ENCODE measurements at regions not wholly inside any gene's neighbourhood (a gene's known extent, or its start where the extent isn't known, plus 50 kb on each side); places are given as distances from the start of the nearest gene placed in this dataset.

- Histone ChIP-seq H2BK15ac (ENCODE audit: low read depth, low read length) (peak overlapping the region; percentile 27; the same call in 1 of the 3 replicates), H4K8ac (ENCODE audit: low read depth in 2 of 2, low read length in 2 of 2) (peak overlapping the region in 1 of 2 experiments; percentile 23; a peak in 2 of 4 replicates), H3K27ac (ENCODE audit: insufficient read depth, low read length) (no peak overlapping the region), H4K5ac (ENCODE audit: low read depth, low read length) (0 out of 2 replicates have a peak overlapping the region, but pooled peaks have one; percentile 42), H3K9me3 (ENCODE audit: control insufficient read depth, insufficient read depth, low read length) (no peaks in the 10 kb centered on the region), H3K9ac (ENCODE audit: low read depth, low read length) (no peak overlapping the region), H4K20me1 (ENCODE audit: insufficient read depth, low read length) (no peaks in the 10 kb centered on the region), H3K14ac (replicated peaks; ENCODE audit: low read depth, low read length) (peak overlapping the region; percentile 70; the same call in 1 of the 2 replicates), H3K36me3 (ENCODE audit: control insufficient read depth, insufficient read depth, low read length) (no peaks in the 10 kb centered on the region), H3K9me1 (ENCODE audit: insufficient read depth, low read length) (no peaks in the 10 kb centered on the region), H3K56ac (ENCODE audit: extremely low read depth, insufficient read depth, low read length) (no peak overlapping the region), H3K4me2 (ENCODE audit: low read depth, low read length) (no peak overlapping the region), H2AFZ (replicated peaks; ENCODE audit: low read length, poor library complexity) (no peak overlapping the region), H3K4me3 (ENCODE audit: insufficient read depth, low read depth, low read length) (no peak overlapping the region), H3K4ac (ENCODE audit: low read depth, low read length) (peak overlapping the region; percentile 93), H4K91ac (ENCODE audit: insufficient read depth, low read depth, low read length) (peak overlapping the region; percentile 86; the same call in 1 of the 2 replicates), H3K4me1 (ENCODE audit: control insufficient read depth, insufficient read depth, low read length) (peaks cover 12% of the 10 kb centered on the region), H3K23ac (ENCODE audit: low read depth, low read length) (no peak overlapping the region), H3K18ac (ENCODE audit: low read depth, low read length) (peak overlapping the region; percentile 83), H2BK120ac (ENCODE audit: low read depth, low read length) (peak overlapping the region; percentile 90), H3K27me3 (ENCODE audit: control insufficient read depth, insufficient read depth, low read length) (no peaks in the 10 kb centered on the region), H2AK5ac (ENCODE audit: low read depth, low read length) (peak overlapping the region; percentile 40; the same call in 1 of the 2 replicates), H3K79me1 (ENCODE audit: low read depth in 1 of 2, low read length in 2 of 2) (no peaks in the 10 kb centered on the region), H2BK20ac (ENCODE audit: low read depth, low read length) (peak overlapping the region; percentile 67), H2BK5ac (ENCODE audit: low read depth, low read length, poor library complexity, severe bottlenecking) (no peak overlapping the region), H2AK9ac (replicated peaks; ENCODE audit: low read depth, low read length, poor library complexity) (peak overlapping the region; percentile 62)
- no peak for TF ChIP-seq NFE2L2 (IDR thresholded peaks at IDR 0.05; ENCODE audit: low read depth, low read length)
- no peak for TF ChIP-seq BHLHE40 (IDR thresholded peaks at IDR 0.05; ENCODE audit: low read depth, low read length)
- TF ChIP-seq MXI1 (IDR thresholded peaks at IDR 0.05; ENCODE audit: borderline replicate concordance, low read depth, low read length): no peak
- TF ChIP-seq CTCF (conservative IDR thresholded peaks at IDR 0.05; ENCODE audit: low read depth, low read length): no peak
- no peak for TF ChIP-seq RFX5 (IDR thresholded peaks at IDR 0.05; ENCODE audit: low read depth, low read length)
- TF ChIP-seq RCOR1 (IDR thresholded peaks at IDR 0.05; ENCODE audit: insufficient replicate concordance, low read length): no peak
- no peak for TF ChIP-seq MAFK (IDR thresholded peaks at IDR 0.05; ENCODE audit: low read depth, low read length)
- no peak for TF ChIP-seq RAD21 (IDR thresholded peaks at IDR 0.05; ENCODE audit: low read length)
- no peak for TF ChIP-seq CHD1 (IDR thresholded peaks at IDR 0.05; ENCODE audit: low read depth, low read length)
- TF ChIP-seq ELK1 (IDR thresholded peaks at IDR 0.05; ENCODE audit: borderline replicate concordance, low read depth, low read length): no peak
- TF ChIP-seq USF2 (IDR thresholded peaks at IDR 0.05; ENCODE audit: low read depth, low read length): no peak
- no peak for TF ChIP-seq SMC3 (IDR thresholded peaks at IDR 0.05; ENCODE audit: low read depth, low read length)
- TF ChIP-seq CEBPB (IDR thresholded peaks at IDR 0.05; ENCODE audit: low read depth, low read length): no peak
- dilution Hi-C loops (cut with HindIII; ENCODE audit: low sequenced_read_pairs, unreplicated experiment): no loop called here
- in situ Hi-C loops (cut with MboI; ENCODE audit: low sequenced_read_pairs): no loop called here
- ChIA-PET POLR2A (ENCODE audit: unreplicated experiment) (no interaction called here), CTCF (no interaction called here)
- ATAC-seq (ENCODE audit: low read depth) (no peak), DNase-seq (no peak)
- no TSS peak for BruUV-seq (replicated peaks)
- 25% methylated on average over 1 of the region's 3 CpGs; no CpG with 5 or more reads in 1 of the 2 experiments for WGBS, 2 experiments (ENCODE audit: extremely low coverage in 2 of 2, insufficient read length in 1 of 2)
- intact Hi-C loops (cut with micrococcal nuclease): no loop called here
These were observed 305.7 kb upstream of the NOCT start for GRCh38 chr4:138709859-138710258.
